ENCODE measurements at regions not wholly inside any gene's neighbourhood (a gene's known extent, or its start where the extent isn't known, plus 50 kb on each side); places are given as distances from the start of the nearest gene placed in this dataset.
"Not testable (repeated sequence)": the region's sequence is repeated elsewhere in the genome, so short reads cannot be mapped to it uniquely, and the experiment has no call there.

DNA sequence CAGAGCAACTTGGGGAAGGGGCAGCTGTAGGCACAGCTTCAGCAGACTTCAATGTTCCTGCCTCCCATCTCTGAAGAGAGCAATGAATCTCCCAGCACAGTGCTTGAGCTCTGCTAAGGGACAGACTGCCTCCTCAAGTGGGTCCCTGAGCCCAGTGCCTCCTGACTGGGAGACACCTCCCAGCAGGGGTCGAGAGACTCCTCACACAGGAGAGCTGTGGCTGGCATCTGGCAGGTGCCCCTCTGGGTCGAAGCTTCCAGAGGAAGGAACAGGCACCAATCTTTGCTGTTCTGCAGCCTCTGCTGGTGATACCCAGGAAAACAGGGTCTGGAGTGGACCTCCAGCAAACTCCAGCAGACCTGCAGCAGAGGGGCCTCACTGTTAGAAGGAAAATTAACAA lies 563.8 kb downstream of the RWDD3 start:
- not testable (repeated sequence) for DNase-seq

GRCh38 chr1:95806171-95806570 lies 572.2 kb downstream of the RWDD3 start:
- no peak for DNase-seq

DNA sequence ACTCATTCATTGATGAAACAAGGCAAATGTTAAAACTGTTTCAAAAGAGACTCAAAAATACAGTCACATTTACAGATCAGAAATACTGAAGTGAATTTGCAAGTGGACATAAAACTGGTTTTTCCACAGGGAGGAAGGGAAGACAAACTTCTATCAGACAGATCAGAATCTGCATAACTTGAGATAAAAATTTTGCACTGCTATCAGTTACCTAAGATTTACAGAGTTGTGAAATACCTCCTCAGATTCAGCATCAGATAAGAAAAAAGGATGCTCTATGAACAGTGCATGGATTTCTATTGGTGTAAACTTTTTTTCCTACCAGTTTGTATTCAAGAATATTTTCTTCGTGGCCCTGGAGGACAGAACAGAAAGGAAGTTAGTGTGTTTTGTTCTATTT lies 575.4 kb downstream of the RWDD3 start:
- no peak for DNase-seq

- DNase-seq: no peak
Measured at GRCh38 chr1:95815511-95815910, 581.5 kb downstream of the RWDD3 start.

GRCh38 chr1:95829556-95829955 lies 595.5 kb downstream of the RWDD3 start:
- no peak for DNase-seq

- no peak for DNase-seq
Measured at GRCh38 chr1:95832370-95832769, 598.4 kb downstream of the RWDD3 start.

GRCh38 chr1:95849439-95849838 lies 615.4 kb downstream of the RWDD3 start:
- DNase-seq: no peak

DNA sequence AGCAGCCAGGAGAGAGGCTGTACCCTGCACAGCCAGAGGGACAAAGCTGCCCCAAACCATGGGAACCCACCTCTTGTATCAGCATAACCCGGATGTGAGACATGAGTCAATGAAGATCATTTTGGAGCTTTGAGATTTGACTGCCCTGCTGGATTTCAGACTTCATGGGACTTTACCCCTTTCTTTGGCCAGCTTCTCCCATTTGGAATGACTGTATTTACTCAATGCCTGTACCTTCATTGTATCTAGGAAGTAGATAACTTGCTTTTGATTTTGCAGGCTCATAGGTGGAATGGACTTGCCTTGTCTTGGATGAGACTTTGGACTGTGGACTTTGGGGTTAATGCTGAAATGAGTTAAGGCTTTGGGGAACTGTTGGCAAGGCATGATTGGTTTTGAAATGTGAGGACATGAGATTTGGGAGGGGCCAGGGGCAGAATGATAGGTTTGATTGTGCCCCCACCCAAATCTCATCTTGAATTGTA lies 616.2 kb downstream of the RWDD3 start:
- DNase-seq: no peak

DNA sequence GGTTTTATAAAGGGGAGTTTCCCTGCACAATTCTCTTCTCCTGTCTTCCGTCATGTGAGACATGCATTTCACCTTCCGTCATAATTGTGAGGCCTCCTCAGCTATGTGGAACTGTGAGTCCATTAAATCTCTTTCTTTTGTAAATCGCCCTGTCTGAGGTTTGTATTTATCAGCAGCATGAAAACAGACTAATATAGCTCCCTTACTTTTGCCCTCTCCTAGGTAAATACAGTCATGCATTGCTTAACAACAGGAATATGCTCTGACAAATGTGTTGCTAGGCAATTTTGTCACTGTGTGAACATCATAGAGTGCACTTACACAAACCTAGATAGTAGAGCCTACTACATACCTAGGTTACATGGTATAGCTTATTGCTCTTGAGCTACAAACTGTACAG lies 616.8 kb downstream of the RWDD3 start:
- no peak for DNase-seq

DNA sequence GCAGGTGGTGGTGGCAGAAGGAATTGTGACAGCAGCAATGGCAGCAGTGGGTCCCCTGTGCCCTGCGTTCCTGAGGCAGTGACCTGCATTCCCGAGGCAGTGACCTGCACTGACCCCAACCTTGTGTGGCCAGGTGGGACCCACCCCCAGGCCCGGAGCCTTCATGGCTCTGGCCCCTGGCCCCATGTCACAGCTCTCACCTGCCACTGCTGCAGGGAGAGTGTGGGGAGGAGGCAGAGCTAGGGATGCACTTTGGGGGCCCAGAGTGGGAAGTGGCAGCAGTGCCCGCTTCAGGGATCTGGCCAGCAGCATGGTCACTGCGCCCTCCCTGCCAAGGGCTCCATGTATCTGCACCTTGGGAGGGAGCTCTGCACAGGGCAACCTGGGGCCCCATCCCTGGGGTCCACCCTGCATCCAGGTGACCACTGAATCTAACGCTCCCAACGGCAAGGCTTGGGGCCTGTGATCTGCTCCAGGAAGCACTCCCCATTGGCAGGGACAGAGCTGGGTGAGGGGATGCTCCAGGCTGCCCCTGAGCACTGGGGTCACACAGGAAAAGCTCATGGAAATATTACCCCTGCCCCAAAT lies 618.6 kb downstream of the RWDD3 start:
- no peak for DNase-seq

- no peak for DNase-seq
Measured at GRCh38 chr1:95854457-95854856, 620.4 kb downstream of the RWDD3 start.

GRCh38 chr1:95863086-95863485 lies 629.1 kb downstream of the RWDD3 start:
- no peak for DNase-seq

- DNase-seq: no peak
Measured at GRCh38 chr1:95865769-95866168, 631.8 kb downstream of the RWDD3 start.

DNA sequence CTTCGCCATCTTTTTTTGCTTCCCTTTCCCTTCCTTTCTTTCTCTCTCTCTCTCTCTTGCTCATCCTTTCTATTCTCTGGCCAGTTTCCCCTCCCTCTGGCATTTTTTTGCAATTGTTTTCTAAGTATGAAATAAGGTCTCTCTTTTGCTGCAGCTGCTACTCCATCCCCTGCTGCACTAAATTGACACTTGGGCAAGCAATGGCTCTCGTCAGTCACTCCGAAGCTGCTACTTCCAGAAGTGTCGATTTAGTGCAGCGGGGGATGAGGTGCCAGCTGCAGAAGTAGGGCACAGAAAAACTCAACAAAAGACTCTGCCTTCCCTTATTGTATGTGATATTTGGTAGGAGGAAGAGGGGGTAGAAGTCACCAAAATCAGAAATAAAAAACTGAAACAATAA lies 642.3 kb downstream of the RWDD3 start:
- DNase-seq: no peak

DNA sequence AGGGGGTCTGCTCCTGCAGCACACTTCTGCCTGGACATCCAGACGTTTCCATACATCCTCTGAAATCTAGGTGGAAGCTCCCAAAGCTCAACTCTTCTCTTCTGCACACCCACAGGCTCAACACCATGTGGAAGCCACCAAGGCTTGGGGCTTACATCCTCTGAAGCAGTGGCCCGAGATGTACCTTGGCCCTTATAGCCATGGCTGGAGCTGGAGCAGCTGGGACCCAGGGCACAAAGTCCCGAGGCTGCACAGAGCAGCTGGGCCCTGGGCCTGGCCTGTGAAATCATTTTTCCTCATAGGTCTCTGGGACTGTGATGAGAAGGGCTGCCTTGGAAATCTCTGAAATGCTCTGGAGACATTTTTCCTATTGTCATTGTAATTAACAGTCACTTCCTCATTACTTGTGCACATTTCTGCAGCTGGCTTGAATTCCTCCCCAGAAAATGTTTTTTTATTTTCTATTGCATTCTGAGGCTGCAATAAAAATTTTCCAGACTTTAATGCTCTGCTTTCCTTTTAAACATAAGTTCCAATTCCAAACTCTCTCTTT lies 645.6 kb downstream of the RWDD3 start:
- no peak for DNase-seq

- DNase-seq: no peak
Measured at GRCh38 chr1:95888941-95889390, 655.0 kb downstream of the RWDD3 start.

DNA sequence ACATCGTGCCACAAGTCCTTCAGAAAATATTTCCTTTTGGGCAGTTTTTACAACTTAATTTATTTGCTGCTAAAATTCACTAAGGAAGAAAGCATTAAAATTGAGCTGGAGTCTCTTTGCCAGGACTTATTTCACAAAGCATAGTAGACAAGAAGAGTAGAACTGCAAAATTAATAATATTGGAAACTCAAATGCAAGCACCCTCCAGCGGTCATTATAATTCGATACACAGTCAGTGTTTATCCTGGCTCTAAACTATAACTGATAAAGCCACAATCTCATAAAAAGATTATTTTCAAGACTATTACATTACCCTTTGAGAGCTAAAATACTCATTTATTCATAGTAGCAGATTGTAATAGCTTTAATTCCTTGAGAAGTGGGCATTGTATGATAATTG lies 655.4 kb downstream of the RWDD3 start:
- DNase-seq: no peak

GRCh38 chr1:95893921-95894320 lies 659.9 kb downstream of the RWDD3 start:
- no peak for DNase-seq

DNA sequence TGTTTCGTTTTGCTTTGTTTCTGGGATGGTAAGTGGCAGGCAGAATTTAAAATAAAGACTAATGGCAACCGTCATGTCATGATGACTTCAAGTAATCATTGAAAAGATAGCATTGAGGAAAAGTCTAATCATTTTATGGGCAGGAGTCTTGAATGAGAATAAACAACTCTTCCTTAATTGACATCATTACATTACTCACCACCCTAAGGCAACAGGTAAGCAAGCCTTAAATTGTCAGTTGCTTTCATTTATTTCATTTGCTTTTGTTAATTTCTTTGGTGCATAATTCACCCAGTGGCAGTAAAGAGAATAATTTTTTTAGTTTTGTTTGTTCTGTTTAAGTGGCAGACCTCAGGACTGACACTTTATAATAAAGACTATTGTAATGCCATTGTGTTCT lies 669.0 kb downstream of the RWDD3 start:
- DNase-seq: no peak

DNA sequence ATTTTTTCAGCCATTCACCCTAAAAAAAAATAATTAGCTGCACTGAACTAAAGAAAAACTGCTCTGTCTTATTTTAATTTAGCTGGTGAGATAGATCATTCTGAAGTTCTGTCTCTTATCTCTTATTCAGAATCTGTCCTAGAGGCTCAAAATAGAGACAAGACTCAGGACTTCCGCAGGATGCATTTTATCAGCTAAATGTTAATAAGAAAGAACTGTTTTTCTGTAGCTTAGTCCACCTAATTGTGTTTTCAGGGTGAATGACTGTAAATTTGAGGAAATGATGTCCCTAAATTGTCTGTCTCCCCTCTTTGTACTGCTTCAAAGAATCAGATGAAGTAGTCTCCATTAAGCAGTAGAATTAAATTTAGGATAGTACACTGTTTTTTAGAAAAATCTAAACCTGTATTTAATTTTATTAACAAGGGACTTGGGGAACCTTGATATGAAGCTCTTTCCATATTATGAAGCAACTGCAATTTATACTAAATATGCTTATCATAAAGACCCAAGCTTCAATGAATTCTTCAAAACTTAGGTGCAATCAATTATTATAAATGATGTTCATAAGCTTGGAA lies 671.9 kb downstream of the RWDD3 start:
- no peak for DNase-seq

GRCh38 chr1:95911739-95912138 lies 677.7 kb downstream of the RWDD3 start:
- not testable (repeated sequence) for DNase-seq

GRCh38 chr1:95916616-95917015 lies 682.6 kb downstream of the RWDD3 start:
- DNase-seq: no peak

DNA sequence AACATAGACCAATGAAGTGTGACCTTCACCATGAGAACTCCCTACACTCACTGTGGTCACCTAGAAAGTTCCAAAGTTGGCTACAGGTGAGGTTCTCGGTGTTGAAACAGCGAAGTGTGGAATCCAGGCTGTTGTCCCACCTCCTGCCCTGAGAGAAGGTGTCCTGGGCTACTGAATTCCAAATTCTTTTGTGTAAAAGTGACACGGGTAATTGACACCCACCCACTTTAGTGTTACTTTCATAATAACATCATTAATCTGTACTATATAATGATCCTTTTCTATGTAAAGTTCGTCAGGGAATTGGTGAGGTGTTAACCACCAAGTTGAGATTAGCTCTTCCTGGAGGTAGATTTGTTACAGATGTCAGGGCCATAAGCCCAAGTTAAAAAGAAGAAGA lies 690.7 kb downstream of the RWDD3 start:
- no peak for DNase-seq

- DNase-seq: no peak
Measured at GRCh38 chr1:95926331-95926730, 692.3 kb downstream of the RWDD3 start.

DNA sequence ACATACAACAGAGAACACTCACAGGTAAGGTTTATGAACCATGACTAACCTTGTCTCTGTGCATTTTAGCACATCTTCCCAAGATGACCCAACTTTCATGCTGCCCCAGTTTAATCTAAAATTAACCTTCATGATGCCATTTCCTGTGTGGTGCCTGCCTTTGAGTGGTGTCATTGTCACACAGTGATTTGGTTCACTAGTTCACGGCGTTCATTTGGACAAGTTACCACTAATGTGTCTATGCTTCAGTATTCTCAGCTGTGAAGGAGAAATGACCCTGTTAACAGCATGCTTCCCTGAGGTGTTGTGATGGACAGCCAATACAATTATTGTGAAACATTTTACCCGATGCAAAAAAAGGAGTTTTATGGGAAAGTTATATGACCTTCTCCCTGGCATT lies 693.1 kb downstream of the RWDD3 start:
- DNase-seq: no peak
